ENCODE measurements at regions not wholly inside any gene's neighbourhood (a gene's known extent, or its start where the extent isn't known, plus 50 kb on each side); places are given as distances from the start of the nearest gene placed in this dataset.
A peak's percentile ranks its signal among the peaks of the same experiment; 100 is the strongest.

- TF ChIP-seq POLR2A (IDR thresholded peaks at IDR 0.05) (no peak), POLR2AphosphoS5 (IDR thresholded peaks at IDR 0.05) (no peak), CTCF (IDR thresholded peaks at IDR 0.05 in 8 of 11, conservative IDR thresholded peaks at IDR 0.05 in 3 of 11) (no peak)
- H3K27ac ChIP-seq = peak overlapping the region in 7 of 8 donors; percentile 67 to 87 (median 77)
- no peak for DNase-seq
- H3K9me3 ChIP-seq = no peaks in the 10 kb centered on the region
- 26 to 70% (median 38%) methylated on average over 4 of the region's 4 CpGs for WGBS, 5 donors
- H3K4me3 ChIP-seq = peak overlapping the region in 1 of 8 donors; percentile 31
- H3K36me3 ChIP-seq = no peaks in the 10 kb centered on the region
- no peaks in the 10 kb centered on the region for H3K27me3 ChIP-seq (replicated peaks in 1 of 7)
- intact Hi-C loops (cut with DNase I; ENCODE audit: low total_unique reads) = no loop called here
- peaks cover 0 to 87% (median 36%) of the 10 kb centered on the region in 6 donors for H3K4me1 ChIP-seq
Observed at GRCh38 chr4:37757761-37758160, 68.7 kb upstream of the PGM2 start.

DNA sequence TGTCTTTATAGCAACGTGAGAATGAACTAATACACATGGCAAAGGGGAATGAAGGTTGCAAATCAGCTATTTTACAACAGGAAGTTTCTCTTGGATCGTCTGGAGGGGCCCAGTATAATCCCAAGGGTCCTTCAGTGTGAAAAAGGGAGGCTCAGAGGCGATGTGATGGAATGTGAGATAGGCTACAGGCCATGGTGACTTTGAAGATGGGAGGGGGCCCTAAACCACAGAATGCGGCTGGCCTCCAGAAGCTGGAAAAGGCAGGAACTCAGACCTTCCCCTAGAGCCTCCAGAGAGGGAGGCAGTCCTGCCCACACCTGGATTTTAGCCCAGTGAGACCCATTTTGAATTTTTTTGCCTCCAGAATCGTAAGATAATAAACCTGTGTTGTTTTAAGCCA lies 69.4 kb upstream of the PGM2 start:
- no peak for DNase-seq
- 61 to 67% (median 64%) methylated on average over 5 of the region's 5 CpGs for WGBS, 5 donors
- Histone ChIP-seq H3K36me3 (no peaks in the 10 kb centered on the region), H3K4me3 (peak overlapping the region in 1 of 8 donors; percentile 31), H3K27ac (peak overlapping the region in 6 of 8 donors; percentile 29 to 87 (median 80)), H3K4me1 (peaks cover 0 to 81% (median 31%) of the 10 kb centered on the region in 6 donors), H3K9me3 (no peaks in the 10 kb centered on the region), H3K27me3 (replicated peaks in 1 of 7) (no peaks in the 10 kb centered on the region)
- intact Hi-C loops (cut with DNase I; ENCODE audit: low total_unique reads) = no loop called here
- TF ChIP-seq POLR2A (IDR thresholded peaks at IDR 0.05) (no peak), CTCF (IDR thresholded peaks at IDR 0.05 in 8 of 11, conservative IDR thresholded peaks at IDR 0.05 in 3 of 11) (no peak), POLR2AphosphoS5 (IDR thresholded peaks at IDR 0.05) (no peak)

DNA sequence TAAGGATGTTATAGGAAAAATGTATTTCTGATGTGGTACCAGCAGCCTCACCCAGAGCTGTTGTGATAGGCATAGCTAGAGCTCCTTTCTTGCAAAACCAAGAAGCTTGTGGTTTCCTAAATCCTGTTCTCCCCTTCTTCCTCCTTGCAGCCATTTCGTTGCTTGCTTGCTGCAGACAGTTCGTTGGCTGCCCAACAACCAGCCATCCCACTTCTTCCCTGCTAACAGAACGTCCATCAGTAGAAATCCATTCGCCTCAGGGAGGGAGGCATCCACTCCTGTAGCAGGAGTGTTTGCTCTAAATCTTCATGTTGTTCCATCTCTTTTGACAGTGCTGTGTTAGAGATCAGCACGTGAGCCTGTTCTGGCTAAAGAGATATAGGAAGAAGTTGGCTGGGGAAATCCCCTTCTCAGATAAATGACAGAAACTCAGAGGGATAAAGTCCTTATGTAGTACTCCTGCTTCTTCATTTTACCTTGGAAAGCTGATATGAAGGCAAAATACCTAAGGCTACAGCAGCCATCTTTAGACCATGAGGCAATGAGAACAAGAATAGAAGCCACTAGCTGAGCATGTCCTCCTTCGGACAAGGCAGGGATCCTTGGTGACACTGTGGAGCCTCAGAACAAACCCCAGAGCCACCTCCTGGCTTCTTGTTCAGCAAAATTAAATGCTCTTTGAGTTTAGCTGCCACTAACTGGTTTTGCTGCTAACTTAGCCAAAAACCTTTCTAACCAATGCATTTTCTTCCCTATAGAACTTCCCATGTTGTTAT lies 68.4 kb upstream of the RELL1 start:
- intact Hi-C loops (cut with DNase I; ENCODE audit: low total_unique reads) = no loop called here
- Histone ChIP-seq H3K36me3 (no peaks in the 10 kb centered on the region), H3K4me1 (peaks cover 0 to 72% (median 35%) of the 10 kb centered on the region in 6 donors), H3K27me3 (replicated peaks in 1 of 7) (no peaks in the 10 kb centered on the region), H3K4me3 (peak overlapping the region in 3 of 8 donors; percentile 16 to 46 (median 19)), H3K27ac (peak overlapping the region in 7 of 8 donors; percentile 35 to 87 (median 69)), H3K9me3 (no peaks in the 10 kb centered on the region)
- TF ChIP-seq CTCF (IDR thresholded peaks at IDR 0.05 in 8 of 11, conservative IDR thresholded peaks at IDR 0.05 in 3 of 11) = no peak
- no peak for TF ChIP-seq POLR2AphosphoS5 (IDR thresholded peaks at IDR 0.05)
- DNase-seq = no peak
- WGBS, 5 donors = 21 to 32% (median 22%) methylated on average over 6 of the region's 6 CpGs

DNA sequence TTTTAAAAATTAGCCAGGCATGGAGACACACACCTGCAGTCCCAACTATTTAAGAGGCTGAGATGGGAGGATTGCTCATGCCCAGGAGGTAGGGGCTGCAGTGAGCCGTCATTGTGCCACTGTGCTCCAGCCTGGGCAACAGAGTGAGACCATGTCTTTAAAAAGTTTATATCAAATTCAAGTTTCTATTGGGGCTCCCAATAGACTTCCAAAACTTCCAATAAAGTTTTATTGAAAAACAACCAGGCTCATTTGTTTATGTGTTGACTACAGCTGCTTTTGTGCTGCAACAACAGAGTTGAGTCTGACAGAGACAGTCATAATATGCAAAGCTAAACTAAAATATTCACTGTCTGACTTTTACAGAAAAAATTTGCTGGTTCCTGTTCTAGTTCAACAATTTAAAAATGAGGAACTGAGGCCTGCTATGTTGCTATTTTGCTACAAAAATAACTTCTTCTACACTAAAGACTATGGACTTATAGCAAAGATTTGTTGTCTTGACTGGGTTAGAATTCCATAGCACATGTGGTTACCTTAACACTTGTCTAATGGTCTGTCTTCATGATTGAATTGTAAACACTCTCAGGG lies 63.3 kb upstream of the RELL1 start:
- TF ChIP-seq CTCF (IDR thresholded peaks at IDR 0.05 in 8 of 11, conservative IDR thresholded peaks at IDR 0.05 in 3 of 11) (no peak), POLR2AphosphoS5 (IDR thresholded peaks at IDR 0.05) (no peak), POLR2A (IDR thresholded peaks at IDR 0.05) (no peak)
- no peak for DNase-seq
- H3K27ac ChIP-seq = peak overlapping the region in 5 of 8 donors; percentile 14 to 70 (median 57)
- no peaks in the 10 kb centered on the region for H3K27me3 ChIP-seq (replicated peaks in 1 of 7)
- peaks cover 0 to 38% (median 18%) of the 10 kb centered on the region in 6 donors for H3K4me1 ChIP-seq
- 47 to 85% (median 77%) methylated on average over 1 of the region's 1 CpG for WGBS, 5 donors
- intact Hi-C loops (cut with DNase I; ENCODE audit: low total_unique reads) = no loop called here
- no peak overlapping the region for H3K4me3 ChIP-seq
- H3K9me3 ChIP-seq = peaks cover 0 to 21% (median 3%) of the 10 kb centered on the region in 8 donors
- no peaks in the 10 kb centered on the region for H3K36me3 ChIP-seq
